22Rv1 (cell line): ENCODE measurements at regions not wholly inside any gene's neighbourhood (a gene's known extent, or its start where the extent isn't known, plus 50 kb on each side); places are given as distances from the start of the nearest gene placed in this dataset.

ENCODE experiments used
- ZFX ChIP-seq: fragments of 450-650 bp; IDR thresholded peaks from 2 replicates; pipeline ENCODE4 v1.6.1; 2017; ENCODE audit warnings: antibody characterized with exemption, borderline replicate concordance
- TF ChIP-seq, protein P1 (sequence below): fragments of 450-650 bp; IDR thresholded peaks from 2 replicates; pipeline ENCODE4 v1.5.1; 2017; ENCODE audit warnings: mild to moderate bottlenecking

DNA sequence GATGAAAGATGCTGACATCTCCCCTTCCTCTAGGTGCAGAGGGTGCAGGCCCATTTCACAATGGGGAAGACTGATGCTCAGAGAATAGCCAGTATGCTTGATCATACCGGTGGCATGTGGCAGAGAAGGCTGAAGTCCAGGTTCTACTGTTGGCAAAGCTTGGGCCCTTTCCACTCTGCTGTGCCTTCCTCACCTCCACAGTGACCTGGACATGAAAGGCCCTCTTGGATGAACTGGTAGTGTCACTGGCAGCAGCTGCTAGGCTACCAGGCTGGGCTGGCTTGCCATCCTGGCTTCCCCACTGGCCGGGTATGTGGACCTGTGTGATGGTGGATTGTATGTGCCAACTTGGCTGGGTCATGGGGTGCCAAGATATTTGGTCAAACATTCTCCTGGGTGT is 92.0 kb downstream of the GADD45G start:
- TF ChIP-seq, protein P1, sequence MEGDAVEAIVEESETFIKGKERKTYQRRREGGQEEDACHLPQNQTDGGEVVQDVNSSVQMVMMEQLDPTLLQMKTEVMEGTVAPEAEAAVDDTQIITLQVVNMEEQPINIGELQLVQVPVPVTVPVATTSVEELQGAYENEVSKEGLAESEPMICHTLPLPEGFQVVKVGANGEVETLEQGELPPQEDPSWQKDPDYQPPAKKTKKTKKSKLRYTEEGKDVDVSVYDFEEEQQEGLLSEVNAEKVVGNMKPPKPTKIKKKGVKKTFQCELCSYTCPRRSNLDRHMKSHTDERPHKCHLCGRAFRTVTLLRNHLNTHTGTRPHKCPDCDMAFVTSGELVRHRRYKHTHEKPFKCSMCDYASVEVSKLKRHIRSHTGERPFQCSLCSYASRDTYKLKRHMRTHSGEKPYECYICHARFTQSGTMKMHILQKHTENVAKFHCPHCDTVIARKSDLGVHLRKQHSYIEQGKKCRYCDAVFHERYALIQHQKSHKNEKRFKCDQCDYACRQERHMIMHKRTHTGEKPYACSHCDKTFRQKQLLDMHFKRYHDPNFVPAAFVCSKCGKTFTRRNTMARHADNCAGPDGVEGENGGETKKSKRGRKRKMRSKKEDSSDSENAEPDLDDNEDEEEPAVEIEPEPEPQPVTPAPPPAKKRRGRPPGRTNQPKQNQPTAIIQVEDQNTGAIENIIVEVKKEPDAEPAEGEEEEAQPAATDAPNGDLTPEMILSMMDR: no peak
- no peak for TF ChIP-seq ZFX
